Middle frontal gyrus (tissue), 1 donor: ENCODE measurements at regions not wholly inside any gene's neighbourhood (a gene's known extent, or its start where the extent isn't known, plus 50 kb on each side); places are given as distances from the start of the nearest gene placed in this dataset.
"Not testable (repeated sequence)": the region's sequence is repeated elsewhere in the genome, so short reads cannot be mapped to it uniquely, and the experiment has no call there.

ENCODE experiments used
- DNase-seq: peaks from one replicate; pipeline ENCODE4 v3.0.0-alpha.2; 2015; ENCODE audit warnings: low spot score; ENCODE audit errors: extremely low spot score

- no peak for DNase-seq
These were observed 50.0 kb upstream of the ALDH1B1 start for GRCh38 chr9:38342532-38342931.

DNA sequence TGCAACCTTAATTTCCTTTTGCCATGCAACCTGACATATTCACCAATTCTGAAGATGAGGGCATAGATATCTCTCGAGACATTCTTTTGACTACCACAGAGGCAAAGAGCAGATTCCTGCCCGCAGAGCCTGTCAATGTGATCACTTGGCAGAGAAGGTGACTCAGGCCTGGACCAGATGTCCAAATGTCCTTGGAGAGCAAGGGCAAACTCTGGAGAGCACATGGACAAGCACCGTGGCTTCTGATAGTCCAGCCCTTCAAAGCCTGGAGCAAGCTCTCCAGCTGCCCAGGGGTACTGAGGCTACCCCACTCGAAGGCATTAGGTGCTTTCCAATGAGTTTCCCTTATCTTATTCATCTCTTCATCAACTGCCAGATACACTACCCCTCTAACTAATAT lies 50.4 kb upstream of the ALDH1B1 start:
- no peak for DNase-seq

- DNase-seq: peak; percentile 22
These were observed 53.0 kb upstream of the ALDH1B1 start for GRCh38 chr9:38339496-38339895.

DNA sequence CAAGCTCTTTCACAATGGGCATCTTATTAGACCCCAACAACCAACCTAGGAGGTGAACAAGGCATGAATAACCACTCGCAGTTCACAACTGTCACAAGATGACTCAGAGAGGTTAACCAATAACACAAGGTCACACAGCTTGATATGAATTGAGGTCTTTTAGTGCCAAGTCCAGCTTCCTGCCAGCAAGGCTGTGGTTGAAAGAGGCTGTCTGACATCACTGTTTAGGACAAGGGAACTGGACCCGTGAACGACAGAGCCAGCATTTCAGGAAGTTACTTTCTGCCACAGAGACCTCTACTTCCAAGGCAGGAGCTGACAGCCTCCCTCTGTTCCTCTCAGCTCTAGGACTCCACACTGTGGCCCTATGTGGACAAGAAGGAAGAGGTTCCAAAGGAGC lies 53.4 kb upstream of the ALDH1B1 start:
- no peak for DNase-seq

DNA sequence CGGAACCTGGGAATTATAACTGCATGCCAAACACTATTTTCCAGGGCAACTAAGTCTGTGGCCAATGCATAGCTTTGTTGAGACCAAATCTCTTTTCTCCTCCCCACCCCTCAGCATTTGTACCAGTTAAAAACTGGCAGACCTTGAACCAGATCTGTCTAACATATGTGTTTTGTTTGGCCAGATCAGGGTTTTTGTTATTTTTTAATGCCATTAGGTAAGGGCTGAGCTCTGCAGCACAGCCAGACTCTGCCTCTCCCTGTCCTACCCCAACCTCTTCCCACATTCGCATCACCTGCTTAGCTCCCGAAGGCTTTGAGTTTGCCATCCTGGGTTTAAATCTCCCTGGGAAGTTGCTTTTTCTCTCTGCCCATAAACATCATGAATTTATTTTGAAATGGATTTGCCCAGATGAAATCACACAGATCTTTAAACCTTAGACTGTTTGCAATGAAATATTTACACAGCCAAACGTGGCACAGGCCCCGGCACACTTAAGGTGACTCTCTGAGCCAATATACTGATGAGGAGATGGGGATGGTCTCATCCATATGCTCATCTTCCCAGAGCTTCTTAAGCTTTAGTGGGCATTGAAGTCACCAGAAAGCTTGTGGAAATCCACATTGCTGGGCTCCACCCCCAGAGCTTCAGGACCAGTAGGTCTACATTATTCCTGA lies 54.0 kb upstream of the ALDH1B1 start:
- no peak for DNase-seq

DNA sequence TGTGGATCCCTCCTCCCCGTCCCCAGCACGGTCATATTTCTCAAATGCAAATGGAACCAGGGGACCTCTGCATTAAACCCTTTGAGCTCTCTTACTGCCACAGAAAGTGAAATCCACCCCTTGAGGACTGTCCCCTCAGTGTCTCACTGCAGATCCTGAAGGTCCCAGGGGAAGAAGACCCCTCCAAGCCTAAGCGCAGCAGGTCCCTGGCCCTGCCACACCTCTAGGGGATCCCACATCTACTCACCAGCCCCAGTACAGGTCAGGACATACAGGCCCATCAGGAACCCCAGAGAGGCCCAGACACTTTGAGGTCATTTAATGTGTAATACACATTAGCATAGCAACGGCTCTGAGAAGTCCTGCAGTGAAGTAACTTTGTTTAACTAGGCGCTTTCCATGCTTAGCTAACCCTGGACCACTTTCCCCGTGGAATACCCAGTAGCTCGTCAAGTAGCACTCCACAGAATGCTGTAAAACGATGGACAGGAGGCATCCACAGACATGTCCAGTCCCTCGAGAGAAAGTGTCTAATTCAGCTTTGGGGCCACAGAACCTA lies 54.7 kb upstream of the ALDH1B1 start:
- no peak for DNase-seq

- DNase-seq: no peak
These were observed 55.3 kb upstream of the ALDH1B1 start for GRCh38 chr9:38337181-38337580.

DNA sequence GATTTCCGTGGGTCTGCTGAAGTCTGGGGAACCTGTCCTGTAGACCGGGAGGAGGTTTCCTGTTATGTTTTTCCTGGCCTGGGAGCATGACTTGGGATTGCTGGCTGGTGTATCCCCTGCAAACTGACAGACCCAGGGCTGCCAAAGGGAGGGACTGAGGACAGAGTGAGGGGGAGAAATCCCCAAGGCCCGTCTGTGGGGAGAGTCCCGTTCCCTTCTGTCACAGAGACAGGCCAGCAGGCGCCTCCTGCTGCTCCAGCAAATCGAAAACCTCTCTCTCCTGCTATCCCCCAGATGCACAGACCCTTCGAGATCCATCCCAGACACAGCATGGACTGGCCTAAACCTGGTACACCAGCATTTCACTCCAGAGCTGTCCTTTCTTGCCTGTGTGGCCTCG lies 56.2 kb upstream of the ALDH1B1 start:
- DNase-seq: no peak

GRCh38 chr9:38335686-38336085 lies 56.8 kb upstream of the ALDH1B1 start:
- DNase-seq: no peak

DNA sequence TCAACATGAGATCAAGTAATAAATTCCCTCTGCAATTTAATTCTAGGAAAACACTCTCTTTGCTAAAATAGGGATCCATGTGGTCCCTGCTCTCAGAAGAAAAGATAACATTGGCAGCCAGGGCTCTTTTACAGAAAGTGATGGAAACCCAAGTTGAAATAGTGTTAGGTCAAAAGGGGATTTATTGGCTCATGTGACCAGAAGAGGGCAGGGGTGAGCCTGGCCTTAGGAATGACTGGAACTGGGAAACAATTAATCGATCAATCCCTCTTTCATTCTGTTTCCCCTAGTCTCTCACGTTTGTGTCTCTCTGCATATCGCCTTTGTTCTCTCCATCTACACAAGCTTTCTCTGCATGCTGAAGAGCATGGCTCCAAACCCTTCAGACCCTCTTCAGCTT lies 58.3 kb upstream of the ALDH1B1 start:
- no peak for DNase-seq

GRCh38 chr9:38333047-38333446 lies 59.5 kb upstream of the ALDH1B1 start:
- no peak for DNase-seq

GRCh38 chr9:38332625-38333024 lies 59.9 kb upstream of the ALDH1B1 start:
- no peak for DNase-seq

- DNase-seq: no peak
These were observed 61.4 kb upstream of the ALDH1B1 start for GRCh38 chr9:38331141-38331540.

- DNase-seq: no peak
These were observed 62.5 kb upstream of the ALDH1B1 start for GRCh38 chr9:38329968-38330367.

DNA sequence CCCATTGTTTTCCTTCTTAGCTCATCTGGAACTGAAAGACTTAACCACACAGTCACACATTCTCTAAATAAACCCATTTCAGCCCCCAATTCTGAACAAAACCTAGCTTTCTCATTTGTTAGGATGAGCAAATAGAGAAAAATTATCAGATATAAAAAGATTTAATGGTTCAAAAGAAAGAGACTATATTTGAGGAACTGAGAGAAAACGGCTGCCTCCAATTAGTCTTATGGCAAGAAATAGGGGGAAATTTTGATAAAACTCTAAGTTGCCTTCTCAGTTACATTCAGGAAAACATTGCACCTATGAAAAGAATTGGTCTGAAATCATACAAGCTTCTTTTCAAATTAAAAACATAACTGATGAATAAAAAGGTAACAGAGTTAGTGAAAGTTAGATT lies 63.7 kb upstream of the ALDH1B1 start:
- DNase-seq: no peak

DNA sequence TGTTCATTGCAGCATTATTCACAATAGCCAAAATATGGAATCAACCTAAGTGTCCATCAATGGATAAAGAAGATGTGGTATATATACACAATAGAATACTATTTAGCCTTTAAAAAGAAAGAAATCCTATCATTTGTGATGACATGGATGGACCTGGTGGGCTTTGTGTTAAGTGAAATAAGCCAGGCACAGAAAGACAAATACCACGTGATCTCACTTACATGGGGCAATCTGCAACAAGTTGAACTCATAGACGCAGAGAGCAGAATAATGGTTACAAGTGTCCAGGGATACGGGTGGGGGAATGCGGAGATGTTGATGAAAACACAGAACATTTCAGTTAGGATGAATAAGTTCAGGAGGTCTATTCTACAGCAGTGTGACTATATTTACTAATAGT lies 66.4 kb upstream of the ALDH1B1 start:
- DNase-seq: no peak

DNA sequence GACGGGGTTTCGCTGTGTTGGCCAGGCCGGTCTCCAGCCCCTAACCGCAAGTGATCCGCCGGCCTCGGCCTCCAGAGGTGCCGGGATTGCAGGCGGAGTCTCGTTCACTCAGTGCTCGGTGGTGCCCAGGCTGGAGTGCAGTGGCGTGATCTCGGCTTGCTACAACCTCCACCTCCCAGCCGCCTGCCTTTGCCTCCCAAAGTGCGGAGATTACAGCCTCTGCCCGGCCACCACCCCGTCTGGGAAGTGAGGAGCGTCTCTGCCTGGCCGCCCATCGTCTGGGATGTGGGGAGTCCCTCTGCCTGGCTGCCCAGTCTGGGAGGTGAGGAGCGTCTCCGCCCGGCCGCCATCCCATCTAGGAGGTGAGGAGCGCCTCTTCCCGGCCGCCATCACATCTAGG lies 68.3 kb upstream of the ALDH1B1 start:
- not testable (repeated sequence) for DNase-seq

DNA sequence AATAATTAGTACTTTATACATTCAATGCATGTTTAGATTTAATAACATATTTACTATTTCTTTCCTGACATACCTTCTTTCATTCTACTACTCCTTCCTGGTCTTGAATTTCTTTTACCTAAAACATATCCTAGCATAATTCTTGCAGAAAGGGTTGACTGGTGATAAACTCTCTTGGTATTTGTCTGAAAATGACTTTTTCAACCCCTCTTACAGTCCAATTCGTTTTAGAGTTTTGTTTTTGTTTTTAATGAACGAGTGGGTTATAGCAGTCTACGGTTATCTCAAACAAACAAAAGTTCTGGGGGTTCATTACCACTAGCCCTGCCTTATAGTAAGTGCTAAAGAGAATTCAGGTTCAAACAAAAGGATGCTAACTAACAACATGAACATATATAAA lies 69.6 kb upstream of the ALDH1B1 start:
- no peak for DNase-seq

GRCh38 chr9:38319496-38320173 lies 72.9 kb upstream of the ALDH1B1 start:
- no peak for DNase-seq

GRCh38 chr9:38318759-38319495 lies 73.6 kb upstream of the ALDH1B1 start:
- DNase-seq: no peak

DNA sequence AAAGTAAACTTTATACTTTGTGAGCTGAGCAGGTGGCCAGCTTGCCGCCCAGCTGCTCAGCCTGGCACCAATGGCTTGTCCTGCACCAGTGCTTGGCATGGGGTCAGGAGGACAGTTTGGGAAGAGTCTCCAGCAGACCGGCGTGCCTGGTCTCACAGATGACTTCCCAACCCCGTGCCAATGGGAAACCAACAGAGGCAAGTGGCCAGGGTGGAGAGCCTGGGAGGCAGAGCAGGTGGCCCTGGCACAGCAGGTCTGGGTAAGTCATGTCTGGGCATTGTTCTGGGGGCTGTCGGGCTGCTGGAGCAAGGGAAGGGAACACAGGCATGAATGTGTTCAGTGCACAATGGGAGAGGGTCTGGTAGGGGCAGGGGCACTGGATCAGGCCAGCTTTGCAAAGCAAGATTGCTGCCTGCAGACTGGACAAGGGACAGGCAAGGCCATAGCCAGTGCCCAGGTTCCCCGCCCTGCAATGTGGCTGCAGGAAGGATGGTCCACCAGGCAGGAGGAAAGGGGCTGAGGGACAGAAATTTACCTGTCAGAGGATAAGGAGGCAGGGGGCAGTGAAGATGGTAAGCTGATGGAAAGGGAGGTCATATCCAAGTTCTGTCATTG lies 76.2 kb upstream of the ALDH1B1 start:
- DNase-seq: no peak

- DNase-seq: no peak
These were observed 77.4 kb upstream of the ALDH1B1 start for GRCh38 chr9:38315085-38315595.
